ENCODE measurements at regions not wholly inside any gene's neighbourhood (a gene's known extent, or its start where the extent isn't known, plus 50 kb on each side); places are given as distances from the start of the nearest gene placed in this dataset.

DNA sequence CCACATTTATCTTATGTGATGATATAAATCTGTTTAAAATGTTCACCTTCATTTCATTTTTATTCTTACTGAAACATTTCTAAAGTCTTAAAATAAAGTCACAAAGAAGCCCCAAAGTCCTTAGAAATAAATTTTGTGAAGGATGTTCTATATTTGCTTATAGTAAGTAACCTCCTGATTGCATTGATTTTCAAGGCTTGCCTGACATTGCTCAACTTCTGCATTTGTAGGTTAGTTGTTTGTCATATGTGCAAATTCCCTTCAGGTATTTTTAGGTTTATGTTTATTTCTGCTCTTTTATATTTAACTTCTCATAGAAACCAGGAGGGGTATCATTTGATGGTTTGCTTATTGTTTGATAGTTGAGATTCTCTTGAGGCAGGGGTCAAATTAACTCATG lies 417.8 kb downstream of the ARL4A start:
- H3K9me1 ChIP-seq (replicated peaks; ENCODE audit: control insufficient read depth, extremely low read depth, insufficient read depth, low read length): no peaks in the 10 kb centered on the region
- no peak overlapping the region for H2AFZ ChIP-seq (ENCODE audit: low read depth, low read length)
- ChIA-PET CTCF (interaction anchor here (0.8 kb wide), 1 partner anchor 10 kb away, joined by 4 read pairs; no protein-coding TSS in a partner anchor), POLR2A (no interaction called here)
- TF ChIP-seq EZH2 (IDR thresholded peaks at IDR 0.05; ENCODE audit: borderline replicate concordance, low read depth, low read length, severe bottlenecking): no peak
- TF ChIP-seq, protein P1, sequence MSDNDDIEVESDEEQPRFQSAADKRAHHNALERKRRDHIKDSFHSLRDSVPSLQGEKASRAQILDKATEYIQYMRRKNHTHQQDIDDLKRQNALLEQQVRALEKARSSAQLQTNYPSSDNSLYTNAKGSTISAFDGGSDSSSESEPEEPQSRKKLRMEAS (IDR thresholded peaks at IDR 0.05; ENCODE audit: insufficient read depth, insufficient read length): no peak
- no peak for TF ChIP-seq JUN (IDR thresholded peaks at IDR 0.05; ENCODE audit: borderline replicate concordance, insufficient read depth, insufficient read length, low read depth)
- TF ChIP-seq GATA2 (IDR thresholded peaks at IDR 0.05; ENCODE audit: insufficient read depth, insufficient read length, low read depth, low read length): no peak
- TF ChIP-seq FOS (IDR thresholded peaks at IDR 0.05; ENCODE audit: borderline replicate concordance, insufficient read depth, low read length): no peak
- TF ChIP-seq, protein P2, sequence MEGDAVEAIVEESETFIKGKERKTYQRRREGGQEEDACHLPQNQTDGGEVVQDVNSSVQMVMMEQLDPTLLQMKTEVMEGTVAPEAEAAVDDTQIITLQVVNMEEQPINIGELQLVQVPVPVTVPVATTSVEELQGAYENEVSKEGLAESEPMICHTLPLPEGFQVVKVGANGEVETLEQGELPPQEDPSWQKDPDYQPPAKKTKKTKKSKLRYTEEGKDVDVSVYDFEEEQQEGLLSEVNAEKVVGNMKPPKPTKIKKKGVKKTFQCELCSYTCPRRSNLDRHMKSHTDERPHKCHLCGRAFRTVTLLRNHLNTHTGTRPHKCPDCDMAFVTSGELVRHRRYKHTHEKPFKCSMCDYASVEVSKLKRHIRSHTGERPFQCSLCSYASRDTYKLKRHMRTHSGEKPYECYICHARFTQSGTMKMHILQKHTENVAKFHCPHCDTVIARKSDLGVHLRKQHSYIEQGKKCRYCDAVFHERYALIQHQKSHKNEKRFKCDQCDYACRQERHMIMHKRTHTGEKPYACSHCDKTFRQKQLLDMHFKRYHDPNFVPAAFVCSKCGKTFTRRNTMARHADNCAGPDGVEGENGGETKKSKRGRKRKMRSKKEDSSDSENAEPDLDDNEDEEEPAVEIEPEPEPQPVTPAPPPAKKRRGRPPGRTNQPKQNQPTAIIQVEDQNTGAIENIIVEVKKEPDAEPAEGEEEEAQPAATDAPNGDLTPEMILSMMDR (IDR thresholded peaks at IDR 0.05; ENCODE audit: extremely low read depth in 1 of 2, insufficient read depth in 1 of 2, low read depth in 1 of 2, low read length in 2 of 2): no peak
- no peak for TF ChIP-seq MYC (IDR thresholded peaks at IDR 0.05; ENCODE audit: low read depth, low read length)
- TF ChIP-seq POLR2AphosphoS5 (IDR thresholded peaks at IDR 0.05; ENCODE audit: insufficient read depth, low read depth, low read length): no peak
- TF ChIP-seq POLR2A (IDR thresholded peaks at IDR 0.05; ENCODE audit: low read depth, low read length): no peak
- no peak overlapping the region for H3K27ac ChIP-seq (ENCODE audit: insufficient read depth, low read depth, low read length)
- no peak overlapping the region for H3K4me2 ChIP-seq (ENCODE audit: insufficient read depth, low read length)
- H3K4me3 ChIP-seq (replicated peaks in 1 of 3; ENCODE audit: insufficient read depth in 1 of 3, low read depth in 1 of 3, low read length in 3 of 3): no peak overlapping the region
- dilution Hi-C loops (cut with MboI; ENCODE audit: extremely low pct_ligation_motif_present, low sequenced_read_pairs): no loop called here
- no peak overlapping the region for H3K9ac ChIP-seq (replicated peaks; ENCODE audit: extremely low read depth, insufficient read depth, low read length)
- no peak for FAIRE-seq
- DNase-seq (ENCODE audit: low read depth, low spot score): no peak
- no peaks in the 10 kb centered on the region for H3K4me1 ChIP-seq (ENCODE audit: control insufficient read depth, extremely low read depth, insufficient read depth, low read length)
- no peaks in the 10 kb centered on the region for H3K36me3 ChIP-seq (ENCODE audit: control insufficient read depth in 2 of 2, extremely low read depth in 1 of 2, insufficient read depth in 2 of 2, low read length in 2 of 2)
- no peaks in the 10 kb centered on the region for H4K20me1 ChIP-seq (replicated peaks; ENCODE audit: control insufficient read depth, extremely low read depth, insufficient read depth, low read length)
- H3K27me3 ChIP-seq (ENCODE audit: control insufficient read depth in 2 of 2, insufficient read depth in 2 of 2, low read length in 2 of 2): no peaks in the 10 kb centered on the region
- BruUV-seq (replicated peaks): no TSS peak
- intact Hi-C loops (cut with micrococcal nuclease): no loop called here
- no peaks in the 10 kb centered on the region for H3K79me2 ChIP-seq (ENCODE audit: control insufficient read depth, insufficient read depth, low read length)
- no peaks in the 10 kb centered on the region for H3K9me3 ChIP-seq (replicated peaks; ENCODE audit: control insufficient read depth, insufficient read depth, low read length)

All from endothelial cell of umbilical vein (primary cell).